Prostate gland (tissue), 2 donors: ENCODE measurements at regions not wholly inside any gene's neighbourhood (a gene's known extent, or its start where the extent isn't known, plus 50 kb on each side); places are given as distances from the start of the nearest gene placed in this dataset.

Experiments
- DNase-seq: peaks from one replicate; pipeline ENCODE4 v3.0.0-alpha.2; 2019; ENCODE audit warnings: low spot score
- H3K27ac ChIP-seq, 2 donors: fragments of 200-600 bp; sonication (generic); 2 replicates each; pipeline ENCODE4 v1.5.1; 2017 to 2019
- H3K27me3 ChIP-seq: fragments of 200-600 bp; sonication (generic); replicated peaks from 2 replicates; pipeline ENCODE4 v1.5.1; 2019; ENCODE audit not compliant: insufficient read depth
- H3K36me3 ChIP-seq, 2 donors: fragments of 200-600 bp; sonication (generic); 1 replicate in 1 of 2; 2 replicates in 1 of 2; pipeline versions ENCODE4 v1.5.1 to v1.8.1; 2017 to 2019
- H3K4me1 ChIP-seq: fragments of 200-600 bp; sonication (generic); replicated peaks from 2 replicates; pipeline ENCODE4 v1.5.1; 2019
- H3K4me3 ChIP-seq, 2 donors: fragments of 200-600 bp; sonication (generic); 2 replicates each; pipeline ENCODE4 v1.5.1; 2017 to 2019
- H3K9me3 ChIP-seq: fragments of 200-600 bp; sonication (generic); 2 replicates; pipeline ENCODE4 v1.5.1; 2017
- CTCF ChIP-seq, 4 experiments: fragments of 200-600 bp in 2 of 4; fragments of 450-650 bp in 2 of 4; sonication (generic) in 2 of 4; IDR thresholded peaks; 1 replicate in 3 of 4; 2 replicates in 1 of 4; pipeline ENCODE4 v1.5.1; 2016 to 2019; ENCODE audit warnings: antibody characterized with exemption in 4 of 4, mild to moderate bottlenecking in 2 of 4, moderate library complexity in 2 of 4
- POLR2A ChIP-seq: fragments of 450-650 bp; IDR thresholded peaks from one replicate; pipeline ENCODE4 v1.6.1; 2016; ENCODE audit warnings: antibody characterized with exemption, mild to moderate bottlenecking
- POLR2AphosphoS5 ChIP-seq: sonication (generic); formaldehyde crosslinking; IDR thresholded peaks from one replicate; pipeline ENCODE4 v1.6.1; 2017; ENCODE audit warnings: antibody characterized with exemption
- WGBS: methylation state at CpG from one replicate; pipeline ENCODE4 v1.1.5; 2018; 5-methylcytosine and 5-hydroxymethylcytosine counted together
- intact Hi-C: fragments of 100-400 bp; cut with DNase I; formaldehyde crosslinking; loops from one replicate; pipeline ENCODE4 v1.14.2; 2022

GRCh38 chr18:47331641-47332040, 80.2 kb upstream of the SKOR2 start:
- Histone ChIP-seq H3K27me3 (no peaks in the 10 kb centered on the region), H3K4me3 (no peak overlapping the region), H3K27ac (no peak overlapping the region), H3K36me3 (no peaks in the 10 kb centered on the region), H3K9me3 (no peaks in the 10 kb centered on the region), H3K4me1 (no peaks in the 10 kb centered on the region)
- WGBS = 55% methylated on average over 1 of the region's 1 CpG
- intact Hi-C loops = no loop called here
- DNase-seq = no peak
- TF ChIP-seq POLR2A = no peak
- TF ChIP-seq CTCF (IDR thresholded peaks at IDR 0.05) = no peak
- TF ChIP-seq POLR2AphosphoS5 = no peak

- no peak for DNase-seq
- intact Hi-C loops = no loop called here
- Histone ChIP-seq H3K27me3 (no peaks in the 10 kb centered on the region), H3K4me3 (no peak overlapping the region), H3K36me3 (no peaks in the 10 kb centered on the region), H3K4me1 (no peaks in the 10 kb centered on the region), H3K27ac (no peak overlapping the region), H3K9me3 (no peaks in the 10 kb centered on the region)
- 55% methylated on average over 7 of the region's 7 CpGs for WGBS
- TF ChIP-seq POLR2AphosphoS5 = no peak
- no peak for TF ChIP-seq POLR2A
- no peak for TF ChIP-seq CTCF (IDR thresholded peaks at IDR 0.05)
These were observed 79.6 kb upstream of the SKOR2 start for GRCh38 chr18:47331026-47331425.

- DNase-seq = no peak
- TF ChIP-seq POLR2A (no peak), POLR2AphosphoS5 (no peak), CTCF (IDR thresholded peaks at IDR 0.05) (no peak)
- intact Hi-C loops = no loop called here
- H3K4me1 ChIP-seq = no peaks in the 10 kb centered on the region
- H3K36me3 ChIP-seq = no peaks in the 10 kb centered on the region
- H3K9me3 ChIP-seq = no peaks in the 10 kb centered on the region
- no peaks in the 10 kb centered on the region for H3K27me3 ChIP-seq
- H3K4me3 ChIP-seq = no peak overlapping the region
- WGBS = 84% methylated on average over 3 of the region's 3 CpGs
- no peak overlapping the region for H3K27ac ChIP-seq
These were observed 71.7 kb upstream of the SKOR2 start for GRCh38 chr18:47323158-47323557.

GRCh38 chr18:47321815-47322214, 70.4 kb upstream of the SKOR2 start:
- H3K27me3 ChIP-seq = no peaks in the 10 kb centered on the region
- H3K9me3 ChIP-seq = no peaks in the 10 kb centered on the region
- H3K27ac ChIP-seq = no peak overlapping the region
- no peak for TF ChIP-seq POLR2A
- no peak for TF ChIP-seq POLR2AphosphoS5
- TF ChIP-seq CTCF (IDR thresholded peaks at IDR 0.05) = no peak
- H3K4me1 ChIP-seq = no peaks in the 10 kb centered on the region
- no peak overlapping the region for H3K4me3 ChIP-seq
- DNase-seq = no peak
- intact Hi-C loops = no loop called here
- no peaks in the 10 kb centered on the region for H3K36me3 ChIP-seq
- 90% methylated on average over 3 of the region's 3 CpGs for WGBS

GRCh38 chr18:47317824-47318508, 66.5 kb upstream of the SKOR2 start:
- 81% methylated on average over 1 of the region's 1 CpG for WGBS
- intact Hi-C loops = no loop called here
- H3K27ac ChIP-seq = no peak overlapping the region
- TF ChIP-seq POLR2AphosphoS5 (no peak), CTCF (IDR thresholded peaks at IDR 0.05) (no peak), POLR2A (no peak)
- DNase-seq = no peak
- no peaks in the 10 kb centered on the region for H3K4me1 ChIP-seq
- H3K9me3 ChIP-seq = no peaks in the 10 kb centered on the region
- H3K4me3 ChIP-seq = no peak overlapping the region
- no peaks in the 10 kb centered on the region for H3K27me3 ChIP-seq
- H3K36me3 ChIP-seq = no peaks in the 10 kb centered on the region
